ELF-1 (cell line): ENCODE measurements at regions not wholly inside any gene's neighbourhood (a gene's known extent, or its start where the extent isn't known, plus 50 kb on each side); places are given as distances from the start of the nearest gene placed in this dataset.
"Not testable (repeated sequence)": the region's sequence is repeated elsewhere in the genome, so short reads cannot be mapped to it uniquely, and the experiment has no call there.

Source experiments
- DNase-seq: peaks from one replicate; pipeline ENCODE4 v3.0.0-alpha.2; 2016; ENCODE audit warnings: low read depth, low spot score

GRCh38 chr3:31285833-31286486 lies 246.8 kb upstream of the STT3B start:
- no peak for DNase-seq

- peak; percentile 77 for DNase-seq
Observed at GRCh38 chr3:31288224-31288623, 244.5 kb upstream of the STT3B start.

GRCh38 chr3:31288641-31289100 lies 244.1 kb upstream of the STT3B start:
- DNase-seq: peak; percentile 98

- DNase-seq: peak; percentile 59
Observed at GRCh38 chr3:31289584-31289983, 243.1 kb upstream of the STT3B start.

GRCh38 chr3:31290046-31290445 lies 242.7 kb upstream of the STT3B start:
- DNase-seq: no peak

- DNase-seq: no peak
Observed at GRCh38 chr3:31291818-31292217, 240.9 kb upstream of the STT3B start.

GRCh38 chr3:31294430-31295149 lies 238.1 kb upstream of the STT3B start:
- DNase-seq: no peak

GRCh38 chr3:31295150-31295765 lies 237.5 kb upstream of the STT3B start:
- peak; percentile 74 for DNase-seq

- DNase-seq: no peak
Observed at GRCh38 chr3:31297726-31298298, 234.9 kb upstream of the STT3B start.

- no peak for DNase-seq
Observed at GRCh38 chr3:31300456-31301443, 232.0 kb upstream of the STT3B start.

- no peak for DNase-seq
Observed at GRCh38 chr3:31302343-31302742, 230.4 kb upstream of the STT3B start.

- no peak for DNase-seq
Observed at GRCh38 chr3:31305340-31305739, 227.4 kb upstream of the STT3B start.

GRCh38 chr3:31307131-31307785 lies 225.5 kb upstream of the STT3B start:
- no peak for DNase-seq

- DNase-seq: no peak
Observed at GRCh38 chr3:31311559-31311958, 221.2 kb upstream of the STT3B start.

GRCh38 chr3:31312400-31312799 lies 220.3 kb upstream of the STT3B start:
- no peak for DNase-seq

GRCh38 chr3:31314258-31314657 lies 218.5 kb upstream of the STT3B start:
- no peak for DNase-seq

- DNase-seq: no peak
Observed at GRCh38 chr3:31319332-31319731, 213.4 kb upstream of the STT3B start.

- DNase-seq: no peak
Observed at GRCh38 chr3:31321620-31322019, 211.1 kb upstream of the STT3B start.

- DNase-seq: no peak
Observed at GRCh38 chr3:31322460-31322859, 210.3 kb upstream of the STT3B start.

GRCh38 chr3:31327826-31328357 lies 204.8 kb upstream of the STT3B start:
- DNase-seq: not testable (repeated sequence)
